Kidney capillary endothelial cell (primary cell): ENCODE measurements at regions not wholly inside any gene's neighbourhood (a gene's known extent, or its start where the extent isn't known, plus 50 kb on each side); places are given as distances from the start of the nearest gene placed in this dataset.

ENCODE experiments used
- DNase-seq: peaks from one replicate; pipeline ENCODE4 v3.0.0-alpha.2; 2018; ENCODE audit warnings: low spot score

GRCh38 chr20:59434960-59435359 lies 134.5 kb downstream of the EDN3 start:
- DNase-seq: peak; percentile 17

- DNase-seq: no peak
These were observed 135.1 kb downstream of the EDN3 start for GRCh38 chr20:59435518-59435917.

DNA sequence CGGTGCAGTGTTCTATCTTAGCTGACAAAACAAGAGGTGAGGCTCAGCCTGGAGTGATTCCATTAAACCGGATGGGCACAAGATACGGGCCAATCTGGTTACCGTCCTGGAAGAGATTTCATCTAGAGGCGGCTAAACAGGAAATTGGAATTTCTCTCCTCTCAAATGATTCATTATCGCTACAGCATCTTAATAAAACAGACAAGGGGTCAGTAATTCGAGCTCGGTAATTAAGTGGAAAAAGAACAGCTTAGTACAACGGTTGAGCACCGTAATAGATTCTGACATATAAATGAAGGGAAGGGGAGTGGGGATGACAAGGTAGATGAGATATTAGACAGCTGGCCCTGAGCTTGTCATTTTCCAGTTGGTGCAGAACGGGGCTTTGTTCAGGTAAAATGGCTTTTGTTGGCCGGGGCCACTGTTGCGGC lies 137.2 kb downstream of the EDN3 start:
- no peak for DNase-seq

DNA sequence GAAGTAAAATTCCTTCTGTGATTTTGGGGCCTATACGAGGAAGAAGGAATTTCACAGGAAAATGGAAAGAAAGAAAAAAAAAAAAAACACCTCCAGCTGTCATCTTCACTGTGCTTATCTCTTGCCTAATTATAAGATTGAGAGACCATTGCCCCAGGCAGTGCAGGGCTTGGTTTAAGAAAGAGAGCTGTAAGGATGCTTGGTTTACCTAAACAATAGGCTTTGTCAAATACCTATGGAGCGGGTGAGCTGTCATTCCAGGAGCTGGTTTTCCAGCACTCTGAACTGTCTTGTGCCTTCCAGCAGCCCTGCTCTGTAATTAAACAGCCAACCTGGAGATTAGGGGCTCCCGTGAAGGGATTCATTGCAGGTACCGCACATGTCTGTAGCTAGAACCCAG lies 137.8 kb downstream of the EDN3 start:
- DNase-seq: no peak

DNA sequence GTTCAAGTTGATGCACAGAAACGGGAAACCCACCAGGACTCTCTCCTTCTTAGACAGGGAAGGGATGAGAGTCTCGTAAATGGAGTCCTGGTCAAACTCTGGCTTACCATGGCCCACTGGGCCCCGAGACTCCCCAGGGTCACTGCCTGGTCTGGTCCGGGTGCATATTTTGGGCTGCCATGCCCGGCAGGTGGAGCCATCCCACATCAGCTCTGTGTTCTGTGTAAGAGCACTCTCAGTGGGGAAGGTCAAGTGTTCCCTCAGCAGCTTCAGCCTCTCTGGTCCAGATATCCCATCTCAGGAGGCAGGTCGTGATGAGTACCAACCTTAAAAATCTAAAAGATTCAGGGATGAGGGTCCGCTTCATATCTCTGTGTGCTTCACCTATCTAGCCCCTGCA lies 138.8 kb downstream of the EDN3 start:
- no peak for DNase-seq

DNA sequence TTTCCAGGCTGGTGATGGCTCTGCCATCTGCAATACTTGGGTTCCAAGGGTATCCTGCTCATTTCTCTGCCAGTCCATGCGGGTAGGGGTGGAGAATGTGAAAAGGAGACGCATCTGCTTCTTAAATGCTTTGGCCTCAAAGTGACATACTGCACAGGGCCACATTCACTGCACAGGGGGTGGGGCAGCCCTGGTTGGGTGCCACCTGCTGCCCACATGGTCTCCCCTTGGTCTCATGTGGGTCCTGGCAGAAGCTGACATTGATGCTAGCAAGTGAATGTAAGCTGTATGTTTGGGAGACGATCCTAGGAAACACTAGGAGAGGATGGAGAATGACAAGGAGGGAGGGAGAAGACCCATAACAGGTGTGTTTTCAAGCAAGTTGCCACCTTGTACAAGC lies 140.9 kb downstream of the EDN3 start:
- no peak for DNase-seq

- DNase-seq: no peak
These were observed 141.7 kb downstream of the EDN3 start for GRCh38 chr20:59441860-59442810.

GRCh38 chr20:59443550-59443949 lies 143.1 kb downstream of the EDN3 start:
- DNase-seq: no peak

- DNase-seq: no peak
These were observed 146.0 kb downstream of the EDN3 start for GRCh38 chr20:59446376-59446775.

GRCh38 chr20:59448196-59448595 lies 147.8 kb downstream of the EDN3 start:
- no peak for DNase-seq

- DNase-seq: no peak
These were observed 148.5 kb downstream of the EDN3 start for GRCh38 chr20:59448851-59449444.

DNA sequence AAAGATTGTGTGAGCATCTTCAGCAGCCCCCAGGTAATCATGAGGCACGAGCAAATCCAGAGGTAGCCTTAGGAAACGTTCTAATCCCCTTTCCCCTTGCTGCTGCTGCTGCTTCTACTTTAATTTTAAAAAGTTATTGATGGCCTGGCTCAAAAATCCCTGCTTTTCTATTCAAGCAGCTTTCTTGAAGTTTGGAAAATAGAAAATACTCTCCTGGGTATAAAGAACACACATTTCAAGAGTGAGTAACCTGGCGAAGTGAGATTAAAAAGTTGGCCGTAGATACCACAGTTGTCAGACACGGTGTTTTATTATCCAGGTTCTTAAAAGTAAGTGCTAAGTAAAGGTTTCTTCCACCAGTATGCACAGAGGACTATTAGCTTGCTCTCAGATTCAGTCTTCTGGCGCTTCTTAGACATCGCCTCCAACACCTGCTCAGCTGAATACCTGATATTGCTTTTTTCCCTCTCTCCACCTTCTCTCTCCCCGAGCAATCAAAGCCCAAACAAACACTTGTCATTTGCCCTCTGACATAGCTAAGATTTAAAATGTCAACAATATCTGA lies 150.7 kb downstream of the EDN3 start:
- DNase-seq: no peak

GRCh38 chr20:59451641-59452040 lies 151.2 kb downstream of the EDN3 start:
- no peak for DNase-seq

- DNase-seq: no peak
These were observed 151.5 kb upstream of the PHACTR3 start for GRCh38 chr20:59452856-59453255.

DNA sequence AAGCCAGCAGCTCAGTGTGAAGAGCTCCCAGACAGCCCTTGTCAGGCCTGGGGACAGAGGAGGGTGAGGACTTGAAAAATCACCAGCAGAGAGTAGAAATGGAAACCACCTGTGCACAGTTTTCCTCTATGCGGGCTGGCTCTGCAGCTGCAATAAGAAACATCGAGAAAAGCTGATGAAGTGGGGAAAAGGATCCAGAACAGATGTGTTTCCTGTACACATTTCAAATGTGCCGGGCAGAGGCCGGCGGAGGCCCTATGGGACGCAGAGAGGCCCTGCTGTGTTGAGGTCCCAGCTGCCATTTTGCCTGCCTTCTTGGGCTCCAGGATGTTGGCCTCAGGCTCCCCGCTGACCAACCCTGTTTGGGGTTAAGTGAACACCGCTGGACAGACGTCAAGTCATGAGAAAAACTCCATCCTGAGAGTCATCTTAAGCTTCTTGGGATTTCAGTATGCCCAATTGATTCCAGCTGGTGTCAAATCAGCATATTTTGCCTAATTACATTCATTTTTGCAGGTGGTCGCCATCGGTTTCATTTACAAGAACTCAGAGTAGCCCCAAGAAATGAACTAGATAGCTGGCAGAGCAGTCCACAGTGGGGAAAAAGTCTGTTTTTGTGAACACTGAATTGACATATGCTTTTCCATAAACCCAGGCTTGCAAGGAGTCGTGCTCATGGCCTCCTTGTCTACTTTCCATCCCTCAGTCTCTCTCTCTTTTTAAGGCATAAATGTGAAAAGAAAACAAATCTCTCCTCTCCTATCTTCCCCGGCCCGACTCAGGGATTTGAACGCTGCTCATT lies 150.4 kb upstream of the PHACTR3 start:
- DNase-seq: no peak

- DNase-seq: peak; percentile 23
These were observed 148.7 kb upstream of the PHACTR3 start for GRCh38 chr20:59455402-59456341.

GRCh38 chr20:59456342-59457279 lies 147.7 kb upstream of the PHACTR3 start:
- DNase-seq: no peak

GRCh38 chr20:59458645-59459044 lies 145.7 kb upstream of the PHACTR3 start:
- no peak for DNase-seq

GRCh38 chr20:59459586-59459985 lies 144.8 kb upstream of the PHACTR3 start:
- DNase-seq: no peak

- DNase-seq: no peak
These were observed 144.0 kb upstream of the PHACTR3 start for GRCh38 chr20:59460352-59460751.
